ENCODE measurements at regions not wholly inside any gene's neighbourhood (a gene's known extent, or its start where the extent isn't known, plus 50 kb on each side); places are given as distances from the start of the nearest gene placed in this dataset.

DNA sequence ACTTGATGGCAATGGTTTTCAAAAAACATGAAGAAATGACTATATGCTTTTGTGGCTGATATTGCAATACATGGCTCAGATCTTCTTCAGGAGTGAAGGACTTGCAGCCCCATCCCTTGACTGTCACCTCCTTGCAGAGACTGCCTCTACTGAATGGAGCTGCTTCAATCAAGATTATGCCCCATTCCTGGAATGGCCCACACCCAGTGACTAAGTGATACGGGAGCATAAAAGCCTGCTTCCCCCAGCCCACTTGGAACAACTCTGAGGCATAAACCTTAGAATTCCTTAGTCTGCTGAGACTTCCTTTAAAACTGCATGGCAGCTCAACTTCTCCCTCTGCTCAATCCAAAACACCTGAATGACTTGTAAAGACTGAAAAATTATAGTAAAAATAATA lies 957.1 kb downstream of the SORCS3 start:
- H3K4me3 Mint-ChIP-seq, result no peak overlapping the region

DNA sequence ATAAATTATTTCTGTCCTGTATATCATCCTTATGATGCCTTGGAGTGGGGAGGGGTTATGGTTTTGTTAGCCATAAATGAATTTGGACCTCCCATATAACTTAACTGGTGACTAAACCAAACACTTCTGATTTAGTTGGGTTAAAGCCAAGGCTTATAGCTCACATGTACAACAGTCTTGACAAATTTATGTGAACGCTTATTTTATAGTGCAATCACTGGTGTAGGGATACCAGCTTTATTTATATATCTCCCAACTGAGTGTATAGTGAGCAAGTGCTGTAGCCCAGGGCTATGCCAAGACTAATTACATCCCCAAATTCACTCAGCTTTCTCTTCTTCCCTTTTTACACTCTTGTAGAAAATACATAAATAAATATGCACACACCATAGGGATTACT lies 956.2 kb downstream of the SORCS3 start:
- H3K4me3 Mint-ChIP-seq, result no peak overlapping the region
- H3K27ac Mint-ChIP-seq, result no peak overlapping the region
- TF ChIP-seq, protein P1, sequence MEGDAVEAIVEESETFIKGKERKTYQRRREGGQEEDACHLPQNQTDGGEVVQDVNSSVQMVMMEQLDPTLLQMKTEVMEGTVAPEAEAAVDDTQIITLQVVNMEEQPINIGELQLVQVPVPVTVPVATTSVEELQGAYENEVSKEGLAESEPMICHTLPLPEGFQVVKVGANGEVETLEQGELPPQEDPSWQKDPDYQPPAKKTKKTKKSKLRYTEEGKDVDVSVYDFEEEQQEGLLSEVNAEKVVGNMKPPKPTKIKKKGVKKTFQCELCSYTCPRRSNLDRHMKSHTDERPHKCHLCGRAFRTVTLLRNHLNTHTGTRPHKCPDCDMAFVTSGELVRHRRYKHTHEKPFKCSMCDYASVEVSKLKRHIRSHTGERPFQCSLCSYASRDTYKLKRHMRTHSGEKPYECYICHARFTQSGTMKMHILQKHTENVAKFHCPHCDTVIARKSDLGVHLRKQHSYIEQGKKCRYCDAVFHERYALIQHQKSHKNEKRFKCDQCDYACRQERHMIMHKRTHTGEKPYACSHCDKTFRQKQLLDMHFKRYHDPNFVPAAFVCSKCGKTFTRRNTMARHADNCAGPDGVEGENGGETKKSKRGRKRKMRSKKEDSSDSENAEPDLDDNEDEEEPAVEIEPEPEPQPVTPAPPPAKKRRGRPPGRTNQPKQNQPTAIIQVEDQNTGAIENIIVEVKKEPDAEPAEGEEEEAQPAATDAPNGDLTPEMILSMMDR (IDR thresholded peaks at IDR 0.05; ENCODE audit: unreplicated experiment in 3 of 3), result no peak
- no peaks in the 10 kb centered on the region for H3K27me3 Mint-ChIP-seq (ENCODE audit: low read depth)
- no peaks in the 10 kb centered on the region for H3K9me3 Mint-ChIP-seq
- H3K4me1 Mint-ChIP-seq, result no peaks in the 10 kb centered on the region
- no peaks in the 10 kb centered on the region for H3K36me3 Mint-ChIP-seq (ENCODE audit: low read depth)

More for the DNA sequence above, 957.1 kb downstream of the SORCS3 start:
- Mint-ChIP-seq H3K27me3 (ENCODE audit: low read depth) (no peaks in the 10 kb centered on the region), H3K9me3 (peaks cover 4% of the 10 kb centered on the region), H3K36me3 (ENCODE audit: low read depth) (no peaks in the 10 kb centered on the region), H3K27ac (no peak overlapping the region), H3K4me1 (no peaks in the 10 kb centered on the region)
- TF ChIP-seq, protein P1 (IDR thresholded peaks at IDR 0.05; ENCODE audit: unreplicated experiment in 3 of 3), result no peak

DNA sequence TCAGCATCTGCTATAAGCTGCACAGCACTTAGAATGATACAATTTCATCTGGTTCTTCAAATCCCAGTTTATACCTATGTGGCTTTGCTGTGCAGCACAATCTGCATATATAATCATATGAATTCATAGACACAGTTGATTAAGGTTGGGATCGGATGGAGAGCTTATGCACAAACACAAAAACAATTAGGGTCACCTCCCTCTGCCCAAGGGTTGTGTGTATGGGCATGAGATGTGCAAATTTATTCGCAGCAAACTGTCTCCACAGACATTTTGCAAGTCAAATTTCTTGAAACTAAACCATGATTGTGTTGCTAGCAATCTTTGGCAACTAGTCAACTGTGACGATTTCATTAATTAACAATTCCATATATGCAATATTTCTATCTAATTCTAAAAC lies 955.7 kb downstream of the SORCS3 start:
- Mint-ChIP-seq H3K4me3 (no peak overlapping the region), H3K27me3 (ENCODE audit: low read depth) (no peaks in the 10 kb centered on the region), H3K27ac (no peak overlapping the region), H3K36me3 (ENCODE audit: low read depth) (no peaks in the 10 kb centered on the region), H3K4me1 (peaks cover 4% of the 10 kb centered on the region), H3K9me3 (no peaks in the 10 kb centered on the region)
- TF ChIP-seq, protein P1 (IDR thresholded peaks at IDR 0.05; ENCODE audit: unreplicated experiment in 3 of 3), result no peak

DNA sequence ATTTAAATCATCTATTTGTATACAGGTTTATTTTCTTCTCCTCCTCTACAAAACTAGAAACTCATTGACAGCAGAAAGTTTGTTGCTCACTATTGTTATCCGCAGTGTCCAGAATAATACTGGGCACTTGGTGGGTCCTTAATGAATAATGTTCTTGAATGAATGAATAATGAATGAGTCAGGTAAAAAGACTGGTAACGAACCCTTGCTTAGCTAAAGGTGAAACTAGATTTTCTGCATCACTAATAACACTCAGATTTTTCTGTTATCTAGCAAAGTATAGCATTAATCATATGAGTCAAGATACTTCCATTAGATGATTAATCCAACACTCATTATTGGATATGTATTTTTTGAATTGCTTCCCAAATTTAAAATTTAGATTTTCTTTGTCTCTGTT lies 953.2 kb downstream of the SORCS3 start:
- Mint-ChIP-seq H3K9me3 (no peaks in the 10 kb centered on the region), H3K27ac (no peak overlapping the region), H3K4me1 (peaks cover 9% of the 10 kb centered on the region), H3K36me3 (ENCODE audit: low read depth) (no peaks in the 10 kb centered on the region), H3K4me3 (no peak overlapping the region), H3K27me3 (ENCODE audit: low read depth) (no peaks in the 10 kb centered on the region)
- TF ChIP-seq, protein P1 (IDR thresholded peaks at IDR 0.05; ENCODE audit: unreplicated experiment in 3 of 3), result no peak

DNA sequence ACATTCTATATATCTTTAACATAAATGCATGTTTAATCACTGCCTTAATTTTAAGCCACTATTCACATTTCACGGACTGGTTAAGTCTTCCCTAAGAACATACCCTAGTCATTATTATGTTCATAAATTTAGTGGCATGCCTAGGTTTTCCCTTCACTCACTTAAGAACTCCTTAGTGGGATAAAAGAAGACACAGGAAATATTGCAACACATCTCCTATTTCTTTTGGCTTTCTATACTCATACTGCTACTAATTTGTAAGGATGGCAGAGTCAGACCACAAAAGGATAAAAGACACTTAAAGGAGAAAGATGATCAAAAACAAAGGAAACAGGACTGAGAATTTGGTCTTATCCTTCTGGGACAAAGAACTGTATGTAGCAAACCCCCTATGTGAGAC lies 951.4 kb downstream of the SORCS3 start:
- H3K9me3 Mint-ChIP-seq, result no peaks in the 10 kb centered on the region
- no peaks in the 10 kb centered on the region for H3K27me3 Mint-ChIP-seq (ENCODE audit: low read depth)
- TF ChIP-seq, protein P1 (IDR thresholded peaks at IDR 0.05; ENCODE audit: unreplicated experiment in 3 of 3), result no peak
- peaks cover 9% of the 10 kb centered on the region for H3K4me1 Mint-ChIP-seq
- no peak overlapping the region for H3K27ac Mint-ChIP-seq
- no peaks in the 10 kb centered on the region for H3K36me3 Mint-ChIP-seq (ENCODE audit: low read depth)
- H3K4me3 Mint-ChIP-seq, result no peak overlapping the region

DNA sequence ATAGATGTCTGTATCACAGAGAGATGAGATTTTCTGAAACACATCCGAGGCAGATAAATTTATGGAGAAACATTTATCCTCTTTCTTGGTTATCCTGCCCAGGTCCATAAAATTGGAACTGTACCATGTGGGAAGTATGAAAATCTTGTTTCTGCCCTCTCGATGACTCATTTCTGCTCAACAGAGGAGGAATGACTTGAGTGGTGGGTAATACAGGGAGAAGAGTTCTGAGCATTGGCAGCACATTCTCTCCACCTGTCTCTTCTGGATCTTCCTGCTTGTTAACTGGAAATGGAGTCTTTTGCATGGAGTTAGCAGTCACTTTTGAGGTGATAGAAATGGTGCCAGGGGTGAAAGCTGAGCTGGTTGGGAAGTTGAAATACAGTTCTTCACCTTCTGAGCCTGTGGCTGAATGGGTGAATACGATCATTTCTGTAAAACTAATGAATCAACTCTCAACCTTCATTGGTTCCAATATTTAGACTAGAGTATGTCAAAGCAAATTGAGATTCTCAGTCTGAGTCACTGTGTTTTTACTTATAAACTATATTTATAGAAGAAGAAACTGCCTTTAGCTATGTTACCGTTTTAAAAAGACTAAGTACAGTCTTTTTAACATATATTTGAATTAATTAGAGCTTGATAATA lies 945.5 kb downstream of the SORCS3 start:
- H3K27me3 Mint-ChIP-seq (ENCODE audit: low read depth), result no peaks in the 10 kb centered on the region
- H3K4me3 Mint-ChIP-seq, result no peak overlapping the region
- H3K9me3 Mint-ChIP-seq, result no peaks in the 10 kb centered on the region
- TF ChIP-seq, protein P1 (IDR thresholded peaks at IDR 0.05; ENCODE audit: unreplicated experiment in 3 of 3), result no peak
- peaks cover 3% of the 10 kb centered on the region for H3K4me1 Mint-ChIP-seq
- H3K27ac Mint-ChIP-seq, result no peak overlapping the region
- H3K36me3 Mint-ChIP-seq (ENCODE audit: low read depth), result no peaks in the 10 kb centered on the region
